Endothelial cell of umbilical vein (primary cell): ENCODE measurements at regions not wholly inside any gene's neighbourhood (a gene's known extent, or its start where the extent isn't known, plus 50 kb on each side); places are given as distances from the start of the nearest gene placed in this dataset.
A peak's percentile ranks its signal among the peaks of the same experiment; 100 is the strongest.

Source experiments
- BruUV-seq: library from RNA; stranded (reverse); fragments of 400-500 nt; replicated peaks from 2 replicates; lab custom pipeline; 2021; lab: Mats Ljungman, UMichigan
- CTCF ChIA-PET: fragments of 300-600, 350-600 bp; sonication (Branson Sonifier 250); formaldehyde crosslinking; loops from one replicate; lab custom pipeline; 2021; ENCODE audit warnings: antibody characterized with exemption, inconsistent platforms; lab: Charles Lee
- POLR2A ChIA-PET: fragments of 300-600, 350-600 bp; sonication (Branson Sonifier 250); formaldehyde crosslinking; loops from one replicate; lab custom pipeline; 2021; ENCODE audit warnings: antibody characterized with exemption, inconsistent platforms; lab: Charles Lee
- DNase-seq: peaks from one replicate; pipeline ENCODE4 v3.0.0-alpha.2; 2011; ENCODE audit warnings: low read depth, low spot score
- FAIRE-seq: peaks from 2 replicates; lab custom pipeline; 2011; peaks lifted over from hg19 to GRCh38; lab: Jason Lieb, UNC
- H2AFZ ChIP-seq: 2 replicates; pipeline ENCODE4 v1.6.0; 2012; ENCODE audit warnings: low read depth, low read length, control low read depth, inconsistent platforms
- H3K27ac ChIP-seq: 2 replicates; pipeline ENCODE4 v1.5.1; 2011; ENCODE audit warnings: low read depth, mild to moderate bottlenecking, control low read depth, low read length, moderate library complexity; ENCODE audit not compliant: insufficient read depth
- H3K27me3 ChIP-seq, 2 experiments: 2 replicates each; pipeline versions ENCODE4 v1.6.0 to v1.6.1; 2011; ENCODE audit warnings: low read length in 2 of 2, mixed read lengths in 1 of 2; ENCODE audit not compliant: control insufficient read depth in 2 of 2, insufficient read depth in 2 of 2
- H3K36me3 ChIP-seq, 2 experiments: 2 replicates in 1 of 2; 3 replicates in 1 of 2; pipeline ENCODE4 v1.5.1; 2011; ENCODE audit warnings: low read length in 2 of 2, mild to moderate bottlenecking in 1 of 2, moderate library complexity in 1 of 2; ENCODE audit not compliant: control insufficient read depth in 2 of 2, insufficient read depth in 2 of 2; ENCODE audit errors: extremely low read depth in 1 of 2
- H3K4me1 ChIP-seq: 3 replicates; pipeline ENCODE4 v1.5.1; 2011; ENCODE audit warnings: mild to moderate bottlenecking, low read length; ENCODE audit not compliant: control insufficient read depth, insufficient read depth; ENCODE audit errors: extremely low read depth
- H3K4me2 ChIP-seq: 2 replicates; pipeline ENCODE4 v1.6.1; 2011; ENCODE audit warnings: low read length, control low read depth, mixed read lengths; ENCODE audit not compliant: insufficient read depth
- H3K4me3 ChIP-seq, 3 experiments: fragments of 200-600 bp in 1 of 3; sonication (generic), shearing (Covaris generic) in 1 of 3; replicated peaks in 1 of 3; 2 replicates each; pipeline ENCODE4 v1.5.1; 2011 to 2016; ENCODE audit warnings: control low read depth in 3 of 3, low read length in 3 of 3, mild to moderate bottlenecking in 2 of 3, inconsistent platforms in 1 of 3, low read depth in 1 of 3, moderate library complexity in 1 of 3; ENCODE audit not compliant: insufficient read depth in 1 of 3
- H3K79me2 ChIP-seq: 2 replicates; pipeline ENCODE4 v1.6.0; 2012; ENCODE audit warnings: low read length, inconsistent platforms; ENCODE audit not compliant: control insufficient read depth, insufficient read depth
- H3K9ac ChIP-seq: replicated peaks from 2 replicates; pipeline ENCODE3; 2011; ENCODE audit warnings: low read length, control low read depth; ENCODE audit not compliant: insufficient read depth; ENCODE audit errors: extremely low read depth
- H3K9me1 ChIP-seq: replicated peaks from 3 replicates; pipeline ENCODE4 v1.6.0; 2011; ENCODE audit warnings: mild to moderate bottlenecking, low read length; ENCODE audit not compliant: control insufficient read depth, insufficient read depth; ENCODE audit errors: extremely low read depth
- H3K9me3 ChIP-seq: replicated peaks from 2 replicates; pipeline ENCODE4 v1.5.1; 2012; ENCODE audit warnings: low read length, inconsistent platforms; ENCODE audit not compliant: control insufficient read depth, insufficient read depth
- H4K20me1 ChIP-seq: replicated peaks from 2 replicates; pipeline ENCODE3; 2011; ENCODE audit warnings: mild to moderate bottlenecking, low read length; ENCODE audit not compliant: control insufficient read depth, insufficient read depth; ENCODE audit errors: extremely low read depth
- CTCF ChIP-seq, 2 donors: IDR thresholded peaks; 1 replicate in 1 of 2; 2 replicates in 1 of 2; pipeline ENCODE4 v1.5.1; 2011; ENCODE audit warnings: low read length in 2 of 2, mild to moderate bottlenecking in 2 of 2, moderate library complexity in 2 of 2, control low read depth in 1 of 2, inconsistent platforms in 1 of 2, low read depth in 1 of 2; ENCODE audit not compliant: insufficient read depth in 1 of 2; ENCODE audit errors: extremely low read depth in 1 of 2
- EZH2 ChIP-seq: IDR thresholded peaks from 2 replicates; pipeline ENCODE4 v1.6.1; 2012; ENCODE audit warnings: borderline replicate concordance, low read depth, mild to moderate bottlenecking, moderate library complexity, low read length, inconsistent platforms; ENCODE audit not compliant: severe bottlenecking
- FOS ChIP-seq: IDR thresholded peaks from 2 replicates; pipeline ENCODE4 v1.6.1; 2011; ENCODE audit warnings: mild to moderate bottlenecking, low read length, moderate library complexity, borderline replicate concordance; ENCODE audit not compliant: insufficient read depth
- GATA2 ChIP-seq: IDR thresholded peaks from 2 replicates; pipeline ENCODE4 v1.7.0; 2011; ENCODE audit warnings: low read depth, mild to moderate bottlenecking, moderate library complexity, mixed read lengths, low read length; ENCODE audit not compliant: insufficient read length, insufficient read depth
- JUN ChIP-seq: IDR thresholded peaks from 2 replicates; pipeline ENCODE4 v1.6.1; 2011; ENCODE audit warnings: borderline replicate concordance, low read depth; ENCODE audit not compliant: insufficient read length, insufficient read depth
- MYC ChIP-seq: IDR thresholded peaks from one replicate; pipeline ENCODE4 v1.6.1; 2011; ENCODE audit warnings: mild to moderate bottlenecking, low read depth, low read length
- POLR2A ChIP-seq: IDR thresholded peaks from 2 replicates; pipeline ENCODE4 v1.6.1; 2012; ENCODE audit warnings: low read depth, mild to moderate bottlenecking, control low read depth, low read length
- dilution Hi-C: fragments of 300-500 bp; cut with MboI; formaldehyde crosslinking; loops from one replicate; pipeline ENCODE4 v1.15.0; 2019; ENCODE audit warnings: low sequenced_read_pairs; ENCODE audit not compliant: extremely low pct_ligation_motif_present
- intact Hi-C: fragments of 100-400 bp; cut with micrococcal nuclease; formaldehyde crosslinking; loops from one replicate; pipeline ENCODE4 v1.10.0; 2022
- TF ChIP-seq, protein P1 (sequence below): IDR thresholded peaks from 2 replicates; pipeline ENCODE4 v1.6.1; 2011; ENCODE audit not compliant: insufficient read depth, insufficient read length

DNA sequence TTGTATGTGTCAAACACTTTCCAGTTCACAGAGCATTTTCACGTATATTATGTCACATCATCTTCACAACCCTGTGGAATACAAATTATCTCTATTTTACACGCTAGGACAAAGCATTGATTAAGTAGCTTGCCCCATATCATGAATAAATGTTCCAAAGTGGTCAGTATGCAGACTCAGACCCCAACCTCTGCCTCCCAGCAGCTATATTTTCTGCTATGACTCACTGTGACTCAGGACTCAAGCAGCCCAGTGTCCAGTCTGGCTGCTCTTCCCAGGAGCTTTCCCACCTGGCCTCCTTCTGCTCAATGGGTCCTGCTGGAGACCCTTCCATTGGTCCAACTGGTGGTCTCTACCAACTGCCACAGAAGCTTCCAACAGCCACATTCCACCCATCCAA is 56.0 kb upstream of the RAP1A start:
- FAIRE-seq = no peak
- Histone ChIP-seq H3K36me3 (no peaks in the 10 kb centered on the region), H3K4me1 (no peaks in the 10 kb centered on the region), H2AFZ (no peak overlapping the region), H3K9ac (no peak overlapping the region), H3K9me3 (no peaks in the 10 kb centered on the region), H3K4me2 (no peak overlapping the region), H4K20me1 (no peaks in the 10 kb centered on the region), H3K27ac (no peak overlapping the region), H3K27me3 (peaks cover 0 to 2% of the 10 kb centered on the region in 2 experiments), H3K9me1 (no peaks in the 10 kb centered on the region), H3K4me3 (no peak overlapping the region), H3K79me2 (no peaks in the 10 kb centered on the region)
- CTCF ChIA-PET = interaction anchor here (0.7 to 1.3 kb wide), 2 partner anchors 8 to 15 kb away, joined by 3 read pairs; no protein-coding TSS in a partner anchor
- dilution Hi-C loops (no loop called here), intact Hi-C loops (no loop called here)
- BruUV-seq = no TSS peak
- POLR2A ChIA-PET = no interaction called here
- DNase-seq = no peak
- TF ChIP-seq EZH2 = no peak
- no peak for TF ChIP-seq CTCF (IDR thresholded peaks at IDR 0.05; ENCODE audit: extremely low read depth in 1 of 2, insufficient read depth in 1 of 2, low read depth in 1 of 2, low read length in 2 of 2)
- TF ChIP-seq FOS = peak; percentile 48

- Histone ChIP-seq H3K9me3 (no peaks in the 10 kb centered on the region), H3K27me3 (no peaks in the 10 kb centered on the region), H3K36me3 (no peaks in the 10 kb centered on the region), H3K4me2 (no peak overlapping the region), H3K9me1 (no peaks in the 10 kb centered on the region), H3K9ac (no peak overlapping the region), H2AFZ (no peak overlapping the region), H3K27ac (no peak overlapping the region), H3K79me2 (no peaks in the 10 kb centered on the region), H4K20me1 (no peaks in the 10 kb centered on the region), H3K4me1 (no peaks in the 10 kb centered on the region), H3K4me3 (no peak overlapping the region)
- FAIRE-seq (no peak), DNase-seq (no peak)
- CTCF ChIA-PET = interaction anchor here (0.6 kb wide), 1 partner anchor 10 kb away, joined by 3 read pairs; no protein-coding TSS in a partner anchor
- POLR2A ChIA-PET = no interaction called here
- TF ChIP-seq, protein P1, sequence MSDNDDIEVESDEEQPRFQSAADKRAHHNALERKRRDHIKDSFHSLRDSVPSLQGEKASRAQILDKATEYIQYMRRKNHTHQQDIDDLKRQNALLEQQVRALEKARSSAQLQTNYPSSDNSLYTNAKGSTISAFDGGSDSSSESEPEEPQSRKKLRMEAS = no peak
- no peak for TF ChIP-seq MYC
- no peak for TF ChIP-seq GATA2
- no peak for TF ChIP-seq CTCF (IDR thresholded peaks at IDR 0.05; ENCODE audit: extremely low read depth in 1 of 2, insufficient read depth in 1 of 2, low read depth in 1 of 2, low read length in 2 of 2)
- TF ChIP-seq EZH2 = no peak
- TF ChIP-seq POLR2A = no peak
- TF ChIP-seq JUN = no peak
- no peak for TF ChIP-seq FOS
- no TSS peak for BruUV-seq
- dilution Hi-C loops (no loop called here), intact Hi-C loops (no loop called here)
Measured at GRCh38 chr1:111565079-111565478, 54.5 kb upstream of the RAP1A start.
